ENCODE measurements at regions not wholly inside any gene's neighbourhood (a gene's known extent, or its start where the extent isn't known, plus 50 kb on each side); places are given as distances from the start of the nearest gene placed in this dataset.
"Not testable (repeated sequence)": the region's sequence is repeated elsewhere in the genome, so short reads cannot be mapped to it uniquely, and the experiment has no call there.

- Mint-ChIP-seq H3K4me1 (no peaks in the 10 kb centered on the region), H3K27ac (no peak overlapping the region), H3K4me3 (no peak overlapping the region), H3K27me3 (ENCODE audit: low read depth in 3 of 3) (peaks cover 0 to 3% (median 2%) of the 10 kb centered on the region in 3 donors), H3K9me3 (no peaks in the 10 kb centered on the region), H3K36me3 (no peaks in the 10 kb centered on the region)
- DNase-seq: no peak
These were observed 187.4 kb downstream of the OR4M2 start for GRCh38 chr15:22267761-22268160.

GRCh38 chr15:22268201-22268600, 187.9 kb downstream of the OR4M2 start:
- H3K9me3 Mint-ChIP-seq; H3K4me3 Mint-ChIP-seq; H3K27ac Mint-ChIP-seq; H3K4me1 Mint-ChIP-seq; H3K36me3 Mint-ChIP-seq; DNase-seq; H3K27me3 Mint-ChIP-seq (ENCODE audit: low read depth in 3 of 3): not testable (repeated sequence)

GRCh38 chr15:22268654-22269053, 188.3 kb downstream of the OR4M2 start:
- H3K4me3 Mint-ChIP-seq; H3K4me1 Mint-ChIP-seq; H3K27ac Mint-ChIP-seq; H3K27me3 Mint-ChIP-seq (ENCODE audit: low read depth in 3 of 3); H3K9me3 Mint-ChIP-seq; H3K36me3 Mint-ChIP-seq; DNase-seq: not testable (repeated sequence)

- not testable (repeated sequence) for H3K27me3 Mint-ChIP-seq (ENCODE audit: low read depth in 3 of 3); H3K36me3 Mint-ChIP-seq; H3K4me3 Mint-ChIP-seq
These were observed 186.2 kb upstream of the GOLGA6L22 start for GRCh38 chr15:22272286-22273160.

GRCh38 chr15:22273185-22273584, 185.5 kb upstream of the GOLGA6L22 start:
- not testable (repeated sequence) for H3K4me3 Mint-ChIP-seq; H3K36me3 Mint-ChIP-seq; H3K27me3 Mint-ChIP-seq (ENCODE audit: low read depth in 3 of 3); H3K9me3 Mint-ChIP-seq; H3K4me1 Mint-ChIP-seq; DNase-seq; H3K27ac Mint-ChIP-seq

More at GRCh38 chr15:22272286-22273160, 186.2 kb upstream of the GOLGA6L22 start:
- H3K4me1 Mint-ChIP-seq, H3K9me3 Mint-ChIP-seq, H3K27ac Mint-ChIP-seq, DNase-seq: not testable (repeated sequence)

GRCh38 chr15:22274376-22274775, 184.3 kb upstream of the GOLGA6L22 start:
- not testable (repeated sequence) for H3K36me3 Mint-ChIP-seq; H3K27ac Mint-ChIP-seq; H3K4me3 Mint-ChIP-seq; H3K27me3 Mint-ChIP-seq (ENCODE audit: low read depth in 3 of 3); DNase-seq; H3K9me3 Mint-ChIP-seq; H3K4me1 Mint-ChIP-seq

GRCh38 chr15:22280770-22281169, 177.9 kb upstream of the GOLGA6L22 start:
- H3K27ac Mint-ChIP-seq; DNase-seq; H3K4me3 Mint-ChIP-seq; H3K27me3 Mint-ChIP-seq (ENCODE audit: low read depth in 3 of 3); H3K9me3 Mint-ChIP-seq: not testable (repeated sequence)
- H3K4me1 Mint-ChIP-seq: peaks cover 12 to 19% of the 10 kb centered on the region in 2 donors
- H3K36me3 Mint-ChIP-seq: peaks cover 0 to 11% (median 4%) of the 10 kb centered on the region in 3 donors

GRCh38 chr15:22282794-22283533, 175.7 kb upstream of the GOLGA6L22 start:
- peak overlapping the region; percentile 5 to 56 (median 37) for H3K4me3 Mint-ChIP-seq
- peaks cover 0 to 11% (median 4%) of the 10 kb centered on the region in 3 donors for H3K36me3 Mint-ChIP-seq
- H3K9me3 Mint-ChIP-seq; H3K27me3 Mint-ChIP-seq (ENCODE audit: low read depth in 3 of 3): not testable (repeated sequence)
- peak in 1 of 3 donors; percentile 17 for DNase-seq
- H3K27ac Mint-ChIP-seq: peak overlapping the region; percentile 14 to 70 (median 64)
- H3K4me1 Mint-ChIP-seq: peaks cover 12 to 19% of the 10 kb centered on the region in 2 donors

- H3K9me3 Mint-ChIP-seq; H3K27me3 Mint-ChIP-seq (ENCODE audit: low read depth in 3 of 3); H3K27ac Mint-ChIP-seq; H3K4me3 Mint-ChIP-seq; DNase-seq: not testable (repeated sequence)
- Mint-ChIP-seq H3K4me1 (peaks cover 12 to 19% of the 10 kb centered on the region in 2 donors), H3K36me3 (peaks cover 0 to 11% (median 3%) of the 10 kb centered on the region in 3 donors)
These were observed 173.8 kb upstream of the GOLGA6L22 start for GRCh38 chr15:22284795-22285420.

- H3K27ac Mint-ChIP-seq; H3K9me3 Mint-ChIP-seq; H3K4me1 Mint-ChIP-seq; H3K4me3 Mint-ChIP-seq; H3K36me3 Mint-ChIP-seq; H3K27me3 Mint-ChIP-seq (ENCODE audit: low read depth in 3 of 3): not testable (repeated sequence)
- peak in 1 of 3 donors; percentile 42 for DNase-seq
These were observed 167.6 kb upstream of the GOLGA6L22 start for GRCh38 chr15:22291054-22291453.

GRCh38 chr15:22303112-22303511, 155.6 kb upstream of the GOLGA6L22 start:
- H3K27me3 Mint-ChIP-seq (ENCODE audit: low read depth in 3 of 3); H3K4me3 Mint-ChIP-seq; H3K36me3 Mint-ChIP-seq; H3K27ac Mint-ChIP-seq; H3K9me3 Mint-ChIP-seq; H3K4me1 Mint-ChIP-seq; DNase-seq: not testable (repeated sequence)
